Neural cell (in vitro differentiated cells): ENCODE measurements at regions not wholly inside any gene's neighbourhood (a gene's known extent, or its start where the extent isn't known, plus 50 kb on each side); places are given as distances from the start of the nearest gene placed in this dataset.
"Not testable (repeated sequence)": the region's sequence is repeated elsewhere in the genome, so short reads cannot be mapped to it uniquely, and the experiment has no call there.

Experiments used
- H2AFZ ChIP-seq: fragments of 200-600, 300-800 bp; sonication (generic), shearing (Covaris generic); 2 replicates; pipeline ENCODE4 v1.6.0; 2014; ENCODE audit warnings: low read depth, mild to moderate bottlenecking, antibody characterized with exemption, low read length, moderate library complexity
- H3F3A ChIP-seq: fragments of 200-600 bp; shearing (Covaris generic); 2 replicates; pipeline ENCODE4 v1.6.1; 2016; ENCODE audit warnings: mild to moderate bottlenecking, moderate library complexity, mixed read lengths, antibody characterized with exemption, low read length; ENCODE audit not compliant: insufficient read depth, poor library complexity, severe bottlenecking
- H3K27ac ChIP-seq: fragments of 200-600, 300-800 bp; sonication (generic), shearing (Covaris generic); 2 replicates; pipeline ENCODE4 v1.5.1; 2014; ENCODE audit warnings: mild to moderate bottlenecking, low read length, moderate library complexity
- H3K27me3 ChIP-seq: fragments of 300-800, 200-600 bp; sonication (generic), shearing (Covaris generic); 2 replicates; pipeline ENCODE4 v1.6.0; 2014; ENCODE audit warnings: mild to moderate bottlenecking, low read depth, low read length, moderate library complexity; ENCODE audit not compliant: insufficient read depth
- H3K36me3 ChIP-seq: fragments of 300-800, 200-600 bp; sonication (generic), shearing (Covaris generic); 2 replicates; pipeline ENCODE4 v1.5.1; 2014; ENCODE audit warnings: mild to moderate bottlenecking, antibody characterized with exemption, low read length, moderate library complexity; ENCODE audit not compliant: insufficient read depth
- H3K4me2 ChIP-seq: fragments of 300-800, 200-600 bp; sonication (generic), shearing (Covaris generic); 2 replicates; pipeline ENCODE4 v1.6.0; 2014; ENCODE audit warnings: mild to moderate bottlenecking, low read length
- H3K4me3 ChIP-seq: fragments of 300-800, 200-600 bp; sonication (generic), shearing (Covaris generic); 2 replicates; pipeline ENCODE4 v1.5.1; 2014; ENCODE audit warnings: mild to moderate bottlenecking, low read length, moderate library complexity
- H3K79me2 ChIP-seq: fragments of 200-600 bp; shearing (Covaris generic); replicated peaks from 2 replicates; pipeline ENCODE4 v1.6.0; 2014; ENCODE audit warnings: mild to moderate bottlenecking, low read length, moderate library complexity; ENCODE audit not compliant: insufficient read depth
- H3K9ac ChIP-seq: fragments of 300-800, 200-600 bp; sonication (generic), shearing (Covaris generic); 2 replicates; pipeline ENCODE4 v1.6.1; 2016; ENCODE audit warnings: mild to moderate bottlenecking, low read length, mixed read lengths
- H3K9me2 ChIP-seq: fragments of 200-600 bp; shearing (Covaris generic); 2 replicates; pipeline ENCODE4 v1.6.1; 2016; ENCODE audit warnings: mild to moderate bottlenecking, low read length, mixed read lengths; ENCODE audit not compliant: insufficient read depth
- H3K9me3 ChIP-seq: fragments of 200-600, 300-800 bp; sonication (generic), shearing (Covaris generic); 2 replicates; pipeline ENCODE4 v1.6.1; 2016; ENCODE audit warnings: mild to moderate bottlenecking, mixed run types, low read length, moderate library complexity, mixed read lengths
- H4K20me1 ChIP-seq: fragments of 200-600 bp; shearing (Covaris generic); 2 replicates; pipeline ENCODE4 v1.6.1; 2016; ENCODE audit warnings: mild to moderate bottlenecking, mixed run types; ENCODE audit not compliant: insufficient read depth

DNA sequence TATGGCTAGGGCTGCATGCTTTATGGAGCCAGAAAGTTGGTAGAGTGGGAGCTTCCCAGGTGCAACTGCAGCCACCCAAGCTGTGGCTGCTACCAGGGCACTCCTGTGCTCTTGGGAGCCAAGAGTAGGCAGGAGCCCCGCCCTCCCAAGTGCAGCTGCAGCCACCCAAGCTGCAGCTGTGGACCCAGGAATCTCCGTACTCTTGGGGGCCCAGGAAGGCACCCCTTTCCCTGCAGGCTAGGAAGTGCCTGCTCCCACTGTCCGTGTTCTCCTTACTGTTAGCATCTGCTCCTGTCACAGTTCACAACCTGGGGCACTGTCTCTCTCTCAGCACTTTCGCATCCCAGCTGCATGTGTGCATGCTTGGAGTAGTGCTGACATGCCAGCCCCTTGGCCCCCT lies 1718.4 kb downstream of the SPATA31A7 start:
- not testable (repeated sequence) for H3K9me3 ChIP-seq, H3K4me3 ChIP-seq, H3K9me2 ChIP-seq, H3K4me2 ChIP-seq, H3F3A ChIP-seq, H3K79me2 ChIP-seq, H3K27ac ChIP-seq, H3K36me3 ChIP-seq, H3K9ac ChIP-seq, H4K20me1 ChIP-seq, H2AFZ ChIP-seq, H3K27me3 ChIP-seq

- not testable (repeated sequence) for H3K9ac ChIP-seq, H3F3A ChIP-seq, H3K9me3 ChIP-seq, H4K20me1 ChIP-seq, H2AFZ ChIP-seq, H3K4me2 ChIP-seq, H3K9me2 ChIP-seq, H3K27ac ChIP-seq, H3K36me3 ChIP-seq, H3K79me2 ChIP-seq, H3K4me3 ChIP-seq, H3K27me3 ChIP-seq
These were observed 1719.6 kb downstream of the SPATA31A7 start for GRCh38 chr9:62909447-62909846.

- not testable (repeated sequence) for H3K27ac ChIP-seq, H3F3A ChIP-seq, H3K4me2 ChIP-seq, H2AFZ ChIP-seq, H3K9ac ChIP-seq, H3K36me3 ChIP-seq, H3K4me3 ChIP-seq, H3K79me2 ChIP-seq, H3K9me3 ChIP-seq, H4K20me1 ChIP-seq, H3K27me3 ChIP-seq, H3K9me2 ChIP-seq
These were observed 1722.4 kb downstream of the SPATA31A7 start for GRCh38 chr9:62912278-62912677.

- H3F3A ChIP-seq, H4K20me1 ChIP-seq, H3K9me3 ChIP-seq, H3K4me2 ChIP-seq, H3K9me2 ChIP-seq, H3K36me3 ChIP-seq, H3K79me2 ChIP-seq, H3K9ac ChIP-seq, H3K27me3 ChIP-seq, H3K4me3 ChIP-seq, H3K27ac ChIP-seq, H2AFZ ChIP-seq: not testable (repeated sequence)
These were observed 1725.3 kb downstream of the SPATA31A7 start for GRCh38 chr9:62915168-62915567.

DNA sequence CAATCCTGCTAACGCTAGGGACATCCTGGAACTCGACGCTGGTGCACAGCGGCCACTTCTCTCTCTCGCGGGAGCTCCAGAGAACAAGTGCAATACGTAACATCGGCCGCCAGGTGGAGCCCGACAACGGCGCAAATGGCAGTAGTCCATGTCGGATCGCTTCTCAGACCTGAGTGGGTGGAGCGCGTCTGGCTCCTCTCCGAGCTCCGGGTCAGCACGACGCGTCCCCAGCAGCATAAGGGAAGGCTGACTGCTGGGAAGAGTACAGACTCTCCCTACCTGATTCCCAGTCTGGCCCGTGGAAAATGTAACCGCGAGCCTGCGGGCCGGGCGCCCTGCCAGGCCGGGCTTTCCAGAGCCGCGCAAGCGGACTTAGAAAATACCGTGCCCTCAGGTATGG lies 1725.8 kb downstream of the SPATA31A7 start:
- not testable (repeated sequence) for H3K27ac ChIP-seq, H2AFZ ChIP-seq, H3F3A ChIP-seq, H3K27me3 ChIP-seq, H3K9ac ChIP-seq, H4K20me1 ChIP-seq, H3K36me3 ChIP-seq, H3K4me2 ChIP-seq, H3K4me3 ChIP-seq, H3K9me3 ChIP-seq, H3K79me2 ChIP-seq, H3K9me2 ChIP-seq

GRCh38 chr9:62918648-62919385 lies 1729.0 kb downstream of the SPATA31A7 start:
- not testable (repeated sequence) for H3K9me2 ChIP-seq, H3K27me3 ChIP-seq, H3K79me2 ChIP-seq, H3K4me3 ChIP-seq, H3K9ac ChIP-seq, H3K9me3 ChIP-seq, H3K4me2 ChIP-seq, H3K36me3 ChIP-seq, H2AFZ ChIP-seq, H3K27ac ChIP-seq, H3F3A ChIP-seq, H4K20me1 ChIP-seq

DNA sequence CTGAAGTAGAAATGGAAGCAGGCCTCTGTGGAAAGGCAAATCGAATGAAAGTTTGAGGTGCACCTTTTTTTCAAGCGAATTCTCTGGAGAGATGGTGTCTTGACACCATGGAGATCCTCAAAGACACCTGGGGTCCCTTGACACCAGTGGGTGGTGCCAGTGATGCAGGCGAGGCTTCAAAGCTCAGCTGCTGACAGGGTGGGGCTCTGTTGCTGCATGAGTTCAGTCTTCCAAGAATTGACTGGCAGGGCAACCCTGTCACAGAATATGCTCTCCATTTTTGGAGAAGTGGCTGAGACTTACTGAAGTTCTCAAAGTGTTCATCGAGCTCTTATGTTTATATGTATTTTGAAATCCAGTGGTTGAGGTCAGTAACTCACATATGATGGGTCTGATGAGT lies 1741.6 kb downstream of the SPATA31A7 start:
- H3K27me3 ChIP-seq, H3K4me2 ChIP-seq, H3K9me3 ChIP-seq, H4K20me1 ChIP-seq, H3K27ac ChIP-seq, H3K9me2 ChIP-seq, H3K79me2 ChIP-seq, H3K9ac ChIP-seq, H3K4me3 ChIP-seq, H2AFZ ChIP-seq, H3F3A ChIP-seq, H3K36me3 ChIP-seq: not testable (repeated sequence)

GRCh38 chr9:62952840-62953239 lies 1763.0 kb downstream of the SPATA31A7 start:
- not testable (repeated sequence) for H3K4me3 ChIP-seq, H3K79me2 ChIP-seq, H3F3A ChIP-seq, H3K27me3 ChIP-seq, H3K9me2 ChIP-seq, H3K27ac ChIP-seq, H3K9ac ChIP-seq, H3K36me3 ChIP-seq, H3K9me3 ChIP-seq, H3K4me2 ChIP-seq, H4K20me1 ChIP-seq, H2AFZ ChIP-seq
